ENCODE measurements at regions not wholly inside any gene's neighbourhood (a gene's known extent, or its start where the extent isn't known, plus 50 kb on each side); places are given as distances from the start of the nearest gene placed in this dataset.

DNA sequence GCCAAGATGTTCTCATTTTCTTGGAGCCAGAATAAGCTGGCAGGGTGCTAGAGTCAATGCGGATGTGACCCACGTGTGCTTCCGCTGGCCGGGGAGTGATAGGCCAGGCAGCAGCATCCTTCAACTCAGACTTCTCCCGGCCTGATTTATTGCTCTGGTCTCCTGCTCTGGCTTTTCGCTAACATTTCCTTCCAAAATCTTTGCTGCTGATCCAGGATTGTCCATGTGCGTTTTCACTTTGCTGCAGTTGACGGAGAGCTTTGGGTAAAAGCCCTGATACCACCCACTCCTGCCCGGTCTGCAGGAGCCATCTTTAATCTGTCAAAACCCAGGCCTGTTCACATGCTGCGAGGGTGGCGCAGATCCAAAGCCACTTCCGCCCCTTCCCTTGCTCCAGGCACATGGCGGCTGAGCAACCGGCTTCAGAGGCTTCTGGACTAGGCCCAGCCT, 106.8 kb downstream of the CYP26A1 start:
- no peak for DNase-seq

- DNase-seq = no peak
Measured at GRCh38 chr10:93181271-93182048, 107.8 kb downstream of the CYP26A1 start.

DNA sequence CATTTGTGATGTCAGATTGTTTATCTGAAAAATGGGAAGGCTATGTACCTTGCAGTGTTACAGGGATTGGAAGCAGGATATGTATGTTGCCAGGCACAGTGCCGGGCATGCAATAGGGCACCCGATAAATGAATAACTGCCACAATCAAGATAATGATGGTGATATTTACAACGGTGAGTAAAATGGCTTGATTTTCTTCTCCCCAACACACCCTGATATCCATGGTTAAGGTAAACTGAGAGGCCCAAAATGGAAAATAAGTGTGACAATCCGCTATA, 108.3 kb downstream of the CYP26A1 start:
- DNase-seq = no peak

GRCh38 chr10:93182790-93183189, 109.1 kb downstream of the CYP26A1 start:
- no peak for DNase-seq

- DNase-seq = no peak
Measured at GRCh38 chr10:93186653-93187052, 113.0 kb downstream of the CYP26A1 start.

DNA sequence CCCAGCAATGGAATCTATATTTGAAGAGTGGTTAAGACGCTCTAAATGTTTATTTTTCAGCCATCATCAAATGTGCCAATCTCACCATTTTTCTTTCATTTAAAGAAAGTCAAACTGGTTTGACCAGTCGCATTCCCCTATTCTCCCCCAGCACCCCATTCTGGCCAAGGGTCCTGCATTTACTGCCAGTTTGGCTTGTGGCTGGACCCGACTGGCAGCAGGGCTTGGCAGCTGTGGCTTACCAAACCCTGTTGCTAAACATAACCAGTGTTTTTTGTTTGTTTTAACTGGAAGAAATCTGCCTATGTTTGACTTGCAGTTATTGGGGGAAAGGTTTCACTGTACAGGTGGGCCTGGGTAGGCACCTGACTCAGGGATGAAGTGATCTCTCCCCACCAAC, 116.3 kb downstream of the CYP26A1 start:
- DNase-seq = no peak

- DNase-seq = no peak
Measured at GRCh38 chr10:93190372-93190771, 116.7 kb downstream of the CYP26A1 start.

DNA sequence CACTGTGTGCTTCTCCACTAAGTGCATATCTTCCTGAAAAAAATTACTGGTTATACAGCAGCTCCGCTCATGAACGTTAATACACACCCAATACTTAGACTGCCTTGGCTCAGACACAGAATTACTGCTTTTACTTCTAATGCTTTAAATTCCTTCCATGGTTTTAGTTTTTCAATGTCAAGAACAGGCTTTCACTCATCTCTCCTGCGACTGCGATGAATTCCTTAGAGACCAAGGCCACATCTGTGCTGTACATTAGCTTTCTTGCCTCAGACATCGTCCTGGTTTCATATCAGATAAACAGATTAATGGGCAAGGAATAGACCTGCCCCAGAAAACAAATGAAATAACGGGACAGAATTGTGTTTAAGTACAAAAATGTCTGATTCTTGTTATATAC, 120.2 kb downstream of the CYP26A1 start:
- DNase-seq = no peak

DNA sequence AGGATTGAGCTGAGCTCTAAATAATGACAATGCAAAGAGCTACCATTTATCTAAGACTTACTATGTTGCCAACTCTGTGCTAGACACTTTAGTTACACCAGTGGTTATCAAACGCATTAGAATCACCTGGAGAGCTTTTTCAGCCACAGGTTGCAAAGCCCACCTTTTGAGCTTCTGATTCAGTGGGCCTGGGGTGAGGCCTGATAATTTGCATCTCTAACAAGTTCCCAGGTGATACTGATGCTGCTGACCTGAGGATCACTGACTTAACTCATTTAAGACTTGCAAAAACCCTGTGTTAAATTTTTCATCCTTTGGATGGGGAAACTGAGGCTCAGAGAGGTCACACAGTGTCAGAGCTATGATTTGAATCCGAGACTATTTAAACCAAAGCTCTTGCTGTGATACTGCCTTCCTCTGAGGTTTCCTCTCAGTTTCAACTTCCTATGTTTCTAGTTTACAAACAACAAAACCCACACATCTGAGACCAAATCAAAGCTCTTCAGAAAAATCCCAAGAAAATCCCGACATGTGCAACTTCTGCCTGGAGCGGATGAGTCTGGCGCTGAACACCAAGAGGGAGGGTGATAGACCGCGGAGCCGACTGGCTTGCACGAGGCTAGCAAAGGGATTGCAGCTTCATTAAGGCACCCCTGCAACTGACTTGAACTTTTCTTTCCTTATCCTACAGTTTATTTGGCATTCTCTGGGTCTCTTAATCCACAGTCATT, 124.9 kb downstream of the CYP26A1 start:
- no peak for DNase-seq

DNA sequence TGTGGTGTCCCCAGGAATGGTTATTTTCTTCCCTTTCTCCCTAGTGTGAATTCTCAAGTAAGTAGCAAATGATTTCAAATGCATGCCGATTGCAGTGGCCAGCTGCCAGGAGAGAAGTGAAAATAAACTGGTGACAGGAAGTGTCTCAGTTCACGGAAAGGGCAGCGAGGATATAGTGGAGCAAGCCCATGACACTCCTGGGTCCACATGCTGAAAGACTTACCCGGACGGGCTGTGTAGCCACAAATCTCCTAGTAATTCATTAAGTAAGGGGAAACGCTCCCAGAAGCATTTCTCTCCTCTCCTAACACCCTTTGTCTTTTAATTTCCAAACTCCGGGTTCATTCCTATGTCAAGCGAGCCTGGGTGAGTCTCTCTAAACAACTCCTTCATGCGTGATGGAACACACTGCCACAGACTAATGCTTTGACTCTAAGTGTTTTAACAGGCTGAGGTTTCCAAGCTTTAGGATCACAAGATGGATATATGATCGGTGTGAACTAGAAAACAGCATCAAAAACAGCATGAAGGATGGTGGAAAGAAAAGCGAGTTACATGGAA, 125.6 kb downstream of the CYP26A1 start:
- no peak for DNase-seq

DNA sequence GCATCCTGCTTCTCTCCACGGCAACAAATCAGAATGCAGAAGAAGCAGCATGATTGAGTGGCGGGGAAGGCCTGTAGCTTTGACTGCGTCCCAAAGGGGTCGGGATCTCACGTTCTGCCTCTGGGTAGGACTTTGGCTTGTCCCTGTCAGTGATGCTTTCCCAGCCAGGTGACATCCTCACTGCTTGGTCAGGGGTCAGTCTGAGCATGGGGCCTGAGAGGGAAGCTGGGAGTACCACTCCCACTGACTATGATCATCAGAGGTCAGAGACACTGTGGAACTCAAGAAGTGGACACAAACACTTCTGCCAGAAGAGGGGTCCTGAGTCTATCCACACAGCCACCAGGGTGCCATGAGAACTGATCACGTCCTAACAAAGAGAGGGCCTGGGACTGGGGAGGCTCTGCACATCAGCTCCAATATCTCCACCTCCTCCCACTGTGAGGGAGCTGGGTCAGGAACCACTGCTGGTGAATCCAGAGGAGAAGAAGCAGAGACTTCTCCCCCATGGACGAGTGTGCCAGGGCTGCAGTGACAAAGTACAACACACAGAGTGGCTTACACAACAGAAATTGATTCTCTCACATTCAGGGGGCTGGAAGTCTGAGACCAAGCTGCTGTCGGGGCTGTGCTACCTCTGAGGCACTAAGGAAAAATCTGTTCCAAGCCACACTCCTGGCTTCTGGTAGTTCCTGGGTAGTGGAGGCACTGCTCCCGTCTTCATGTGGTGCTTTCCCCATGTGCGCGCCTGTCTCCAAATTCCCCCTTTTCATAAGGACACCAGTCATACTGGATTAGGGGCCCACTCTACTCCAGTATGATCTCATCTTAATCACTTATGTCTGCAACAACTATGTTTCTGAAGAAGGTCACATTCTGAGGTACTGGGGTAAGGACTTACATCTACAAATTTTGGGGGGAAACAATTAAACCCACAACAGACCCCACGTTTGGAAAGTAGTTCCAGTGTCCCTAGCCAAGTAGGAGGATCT, 131.1 kb downstream of the CYP26A1 start:
- no peak for DNase-seq

GRCh38 chr10:93206652-93207051, 133.0 kb downstream of the CYP26A1 start:
- no peak for DNase-seq

- no peak for DNase-seq
Measured at GRCh38 chr10:93208717-93209464, 135.2 kb downstream of the CYP26A1 start.

- DNase-seq = no peak
Measured at GRCh38 chr10:93211991-93212390, 138.3 kb downstream of the CYP26A1 start.

DNA sequence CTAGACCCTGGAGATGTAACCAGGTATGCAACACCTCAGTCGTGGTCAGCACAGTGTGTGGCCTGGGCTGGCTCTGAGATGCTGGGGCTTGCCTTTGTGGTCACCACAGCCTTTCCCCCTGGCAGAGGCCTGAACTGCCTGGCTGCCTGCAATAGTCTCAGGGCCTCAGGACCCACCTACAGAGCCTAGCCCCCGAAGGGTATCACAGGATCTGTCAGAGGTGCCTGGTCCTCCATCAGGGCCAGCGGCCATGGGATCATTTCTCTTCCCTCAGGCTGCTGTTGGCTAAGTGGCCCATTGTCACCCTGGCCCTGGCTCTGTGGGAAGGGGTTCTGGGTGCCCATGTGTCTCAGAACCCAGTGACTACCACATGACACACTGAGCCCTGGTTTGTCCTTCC, 141.6 kb downstream of the CYP26A1 start:
- no peak for DNase-seq

GRCh38 chr10:93216341-93216985, 142.8 kb downstream of the CYP26A1 start:
- DNase-seq = no peak

DNA sequence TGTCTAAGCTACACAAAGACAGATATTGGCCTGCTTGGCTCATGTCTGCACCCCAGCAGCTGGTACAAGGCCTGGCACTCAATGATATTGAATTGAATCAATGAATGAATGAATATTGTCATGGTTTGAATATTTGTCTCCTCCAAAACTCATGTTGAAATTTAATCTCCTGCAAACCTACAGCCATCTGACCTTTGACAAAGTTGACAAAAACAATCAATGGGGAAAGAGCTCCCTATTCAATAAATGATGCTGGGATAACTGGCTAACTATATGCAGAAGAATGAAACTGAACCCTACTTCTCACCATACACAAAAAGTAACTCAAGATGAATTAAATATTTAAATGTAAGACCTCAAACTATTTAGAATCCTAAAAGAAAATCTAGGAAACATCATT, 144.7 kb downstream of the CYP26A1 start:
- DNase-seq = no peak

DNA sequence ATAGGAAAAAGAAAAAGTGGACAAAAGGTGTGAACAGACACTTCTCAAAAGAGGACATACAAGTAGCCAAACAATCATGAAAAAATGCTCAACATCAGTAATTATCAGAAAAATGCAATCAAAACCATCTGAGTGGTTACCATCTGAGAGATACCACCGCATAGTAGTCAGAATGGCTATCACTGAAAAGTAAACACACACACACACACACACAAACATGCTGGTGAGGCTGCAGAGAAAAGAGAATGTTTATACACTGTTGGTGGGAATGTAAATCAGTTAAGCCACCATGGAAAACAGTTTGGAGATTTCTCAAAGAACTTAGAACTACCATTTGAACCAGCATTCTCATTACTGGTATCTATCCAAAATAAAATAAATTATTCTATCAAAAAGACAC, 145.7 kb downstream of the CYP26A1 start:
- DNase-seq = no peak

DNA sequence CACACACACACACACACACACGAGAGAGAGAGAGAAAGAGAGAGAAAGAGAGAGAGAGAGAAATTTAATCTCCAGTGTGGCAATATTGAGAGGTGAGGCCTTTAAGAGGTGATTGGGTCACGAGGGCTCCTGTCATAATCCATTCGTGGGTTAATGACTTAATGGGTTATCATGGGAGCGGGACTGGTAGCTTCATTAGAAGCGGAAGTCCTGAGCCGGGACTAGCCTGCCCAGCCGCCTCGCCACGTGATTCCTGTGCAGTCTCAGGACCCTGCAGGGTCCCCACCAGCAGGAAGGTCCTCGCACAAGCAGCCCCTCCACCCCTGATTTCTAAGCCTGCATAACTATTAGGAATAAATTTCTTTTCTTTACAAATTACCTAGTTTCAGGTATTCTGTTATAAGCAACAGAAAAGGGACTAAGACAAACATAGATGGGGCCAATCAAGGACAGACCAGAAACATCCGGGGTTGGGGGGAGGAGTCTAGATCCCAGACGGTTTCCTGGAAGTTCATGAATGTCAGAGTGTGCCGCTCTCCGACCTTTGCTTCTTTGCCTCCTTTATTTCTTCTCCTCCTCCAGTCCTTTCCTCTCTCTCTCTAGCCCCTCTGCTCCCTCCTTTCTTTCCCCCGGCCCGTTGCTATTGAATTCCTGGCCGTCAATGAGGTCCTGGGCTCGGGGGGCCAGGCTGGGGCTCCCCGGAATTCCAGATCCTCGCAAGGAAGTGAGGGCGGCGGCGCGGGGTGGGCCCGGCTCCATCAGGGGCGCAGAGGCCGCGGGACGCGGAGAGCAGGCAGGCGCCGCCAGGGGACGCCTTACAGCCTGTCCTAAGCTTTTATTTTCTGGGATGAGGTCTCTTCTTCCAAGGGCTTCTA, 146.8 kb downstream of the CYP26A1 start:
- no peak for DNase-seq

GRCh38 chr10:93221171-93221496, 147.4 kb downstream of the CYP26A1 start:
- no peak for DNase-seq

DNA sequence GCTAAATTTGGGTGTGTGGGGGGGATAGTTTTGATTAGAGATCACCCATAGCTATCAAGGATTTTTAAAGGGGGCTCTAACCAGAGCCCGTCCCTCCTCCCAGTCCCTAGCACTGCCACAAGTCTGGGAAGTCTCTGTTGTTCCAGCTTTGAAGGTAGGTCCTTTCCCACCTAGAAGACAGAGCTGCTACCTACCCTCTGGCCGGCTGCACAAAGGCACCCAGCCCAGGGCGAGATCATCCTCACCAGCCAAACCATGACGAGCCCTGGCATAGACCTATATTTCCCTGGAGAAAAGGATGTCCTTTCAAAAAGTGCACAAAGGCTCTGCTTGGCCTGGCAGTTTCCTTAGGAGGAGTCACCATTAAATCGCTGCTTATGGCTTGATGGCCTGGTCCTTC, 147.8 kb downstream of the CYP26A1 start:
- DNase-seq = no peak

All from GDM1 (cell line).